Pancreas (tissue), 10 donors: ENCODE measurements at regions not wholly inside any gene's neighbourhood (a gene's known extent, or its start where the extent isn't known, plus 50 kb on each side); places are given as distances from the start of the nearest gene placed in this dataset.
A peak's percentile ranks its signal among the peaks of the same experiment; 100 is the strongest.
"Not testable (repeated sequence)": the region's sequence is repeated elsewhere in the genome, so short reads cannot be mapped to it uniquely, and the experiment has no call there.

Source experiments
- ATAC-seq, 4 donors: fragments of 200-7000 bp; cut with Tn5 transposase; one replicate each; pipeline versions ENCODE4 v1.8.0 to v1.9.1; 2020; ENCODE audit warnings: mild to moderate bottlenecking in 4 of 4, moderate library complexity in 4 of 4
- DNase-seq, 6 donors: peaks; one replicate each; pipeline ENCODE4 v3.0.0-alpha.2; 2020
- FAIRE-seq: peaks from 2 replicates; lab custom pipeline; 2012; peaks lifted over from hg19 to GRCh38; lab: Jason Lieb, UNC
- H3K27ac ChIP-seq, 4 donors: fragments of 200-600 bp; sonication (generic); 1 replicate in 3 of 4; 2 replicates in 1 of 4; pipeline versions ENCODE4 v1.5.0 to v1.8.0; 2020
- H3K27me3 ChIP-seq, 4 donors: fragments of 200-600 bp; one replicate each; pipeline ENCODE4 v1.8.0; 2021
- H3K36me3 ChIP-seq, 3 donors: fragments of 200-600 bp; sonication (generic) in 1 of 3; one replicate each; pipeline versions ENCODE4 v1.5.0 to v1.8.0; 2020 to 2021
- H3K4me1 ChIP-seq, 3 donors: fragments of 200-600 bp; one replicate each; pipeline ENCODE4 v1.8.0; 2021
- H3K4me3 ChIP-seq, 4 donors: fragments of 200-600 bp; sonication (generic) in 2 of 4; one replicate each; pipeline versions ENCODE4 v1.5.0 to v1.8.0; 2020 to 2021
- H3K9me3 ChIP-seq, 4 donors: fragments of 200-600 bp; one replicate each; pipeline ENCODE4 v1.8.0; 2021
- CTCF ChIP-seq, 4 donors: fragments of 200-600 bp; sonication (generic) in 3 of 4; IDR thresholded peaks; one replicate each; pipeline versions ENCODE4 v1.5.0 to v1.8.0; 2021; ENCODE audit warnings: antibody characterized with exemption in 4 of 4
- WGBS, 2 donors: extraction: QIAGEN DNeasy Blood & Tissue Kit; methylation state at CpG; one replicate each; pipeline ENCODE4 v1.1.7; 2013; 5-methylcytosine and 5-hydroxymethylcytosine counted together
- intact Hi-C, 3 donors: fragments of 100-400 bp; cut with DNase I; formaldehyde crosslinking; loops; one replicate each; pipeline versions ENCODE4 v1.11.1 to v1.14.2; 2022
- donor health status: healthy with polysubstance abuse.
- donor health status: DM: no; HTN: no; CAD: no; lungs with moderate emphysema.
- donor health status: DM: no; HTN: no; CAD: no.
- donor health status: control.
- donor health status: control.
- donor health status: Bipolar disorder and iron deficiency.
- donor health status: DM: yes; HTN: yes; CAD: no.
- donor health status: DM: no; HTN: no; CAD: no.
- donor health status: DM: no; HTN: no; CAD: no.
- donor health status: DM: yes; HTN: yes; CAD: no.

GRCh38 chr6:141956046-141956761 lies 176.5 kb upstream of the GJE1 start:
- 43 to 63% methylated on average over 3 of the region's 3 CpGs for WGBS, 2 donors
- intact Hi-C loops = no loop called here
- no peaks in the 10 kb centered on the region for H3K9me3 ChIP-seq

GRCh38 chr6:141953072-141953471 lies 179.7 kb upstream of the GJE1 start:
- no peak for ATAC-seq
- Histone ChIP-seq H3K4me3 (no peak overlapping the region), H3K27ac (no peak overlapping the region), H3K4me1 (no peaks in the 10 kb centered on the region), H3K9me3 (no peaks in the 10 kb centered on the region), H3K36me3 (no peaks in the 10 kb centered on the region), H3K27me3 (no peaks in the 10 kb centered on the region)
- TF ChIP-seq CTCF (IDR thresholded peaks at IDR 0.05) = no peak
- no peak for DNase-seq
- intact Hi-C loops = no loop called here
- FAIRE-seq = no peak

More at GRCh38 chr6:141956046-141956761, 176.5 kb upstream of the GJE1 start:
- ATAC-seq = no peak
- Histone ChIP-seq H3K36me3 (no peaks in the 10 kb centered on the region), H3K27ac (no peak overlapping the region), H3K4me3 (no peak overlapping the region), H3K4me1 (no peaks in the 10 kb centered on the region), H3K27me3 (no peaks in the 10 kb centered on the region)
- DNase-seq = peak in 1 of 6 donors; percentile 15
- no peak for FAIRE-seq
- TF ChIP-seq CTCF (IDR thresholded peaks at IDR 0.05) = no peak

GRCh38 chr6:141946502-141946901 lies 186.2 kb upstream of the GJE1 start:
- no peak overlapping the region for H3K4me3 ChIP-seq
- ATAC-seq (no peak), DNase-seq (no peak), FAIRE-seq (no peak)
- 28 to 33% methylated on average over 2 of the region's 2 CpGs for WGBS, 2 donors
- no peaks in the 10 kb centered on the region for H3K36me3 ChIP-seq
- no peaks in the 10 kb centered on the region for H3K4me1 ChIP-seq
- no peaks in the 10 kb centered on the region for H3K27me3 ChIP-seq
- TF ChIP-seq CTCF (IDR thresholded peaks at IDR 0.05) = no peak
- H3K27ac ChIP-seq = no peak overlapping the region
- intact Hi-C loops = no loop called here
- H3K9me3 ChIP-seq = no peaks in the 10 kb centered on the region

GRCh38 chr6:141938664-141939063 lies 194.1 kb upstream of the GJE1 start:
- no peak overlapping the region for H3K27ac ChIP-seq
- H3K4me3 ChIP-seq = no peak overlapping the region
- DNase-seq (no peak), FAIRE-seq (no peak), ATAC-seq (no peak)
- TF ChIP-seq CTCF (IDR thresholded peaks at IDR 0.05) = no peak
- no peaks in the 10 kb centered on the region for H3K36me3 ChIP-seq
- no peaks in the 10 kb centered on the region for H3K9me3 ChIP-seq
- WGBS, 2 donors = 54 to 72% methylated on average over 1 of the region's 1 CpG
- intact Hi-C loops = no loop called here
- H3K4me1 ChIP-seq = no peaks in the 10 kb centered on the region
- no peaks in the 10 kb centered on the region for H3K27me3 ChIP-seq

GRCh38 chr6:141932685-141933084 lies 200.0 kb upstream of the GJE1 start:
- 65 to 79% methylated on average over 3 of the region's 3 CpGs for WGBS, 2 donors
- H3K9me3 ChIP-seq = no peaks in the 10 kb centered on the region
- no peaks in the 10 kb centered on the region for H3K27me3 ChIP-seq
- no peak overlapping the region for H3K27ac ChIP-seq
- H3K4me3 ChIP-seq = no peak overlapping the region
- no peaks in the 10 kb centered on the region for H3K36me3 ChIP-seq
- H3K4me1 ChIP-seq = no peaks in the 10 kb centered on the region
- FAIRE-seq (no peak), DNase-seq (no peak), ATAC-seq (no peak)
- intact Hi-C loops = no loop called here
- TF ChIP-seq CTCF (IDR thresholded peaks at IDR 0.05) = no peak

- 67 to 68% methylated on average over 4 of the region's 7 CpGs for WGBS, 2 donors
- H3K4me1 ChIP-seq, FAIRE-seq, H3K27me3 ChIP-seq, ATAC-seq, H3K36me3 ChIP-seq, H3K27ac ChIP-seq, DNase-seq, intact Hi-C loops, H3K9me3 ChIP-seq, H3K4me3 ChIP-seq: not testable (repeated sequence)
These were observed 206.4 kb upstream of the GJE1 start for GRCh38 chr6:141926200-141926900.
